Glomerular endothelial cell (primary cell): ENCODE measurements at regions not wholly inside any gene's neighbourhood (a gene's known extent, or its start where the extent isn't known, plus 50 kb on each side); places are given as distances from the start of the nearest gene placed in this dataset.
"Not testable (repeated sequence)": the region's sequence is repeated elsewhere in the genome, so short reads cannot be mapped to it uniquely, and the experiment has no call there.

Experiments
- DNase-seq: peaks from one replicate; pipeline ENCODE4 v3.0.0-alpha.2; 2011; ENCODE audit warnings: low read depth, low spot score; ENCODE audit errors: extremely low read depth

DNA sequence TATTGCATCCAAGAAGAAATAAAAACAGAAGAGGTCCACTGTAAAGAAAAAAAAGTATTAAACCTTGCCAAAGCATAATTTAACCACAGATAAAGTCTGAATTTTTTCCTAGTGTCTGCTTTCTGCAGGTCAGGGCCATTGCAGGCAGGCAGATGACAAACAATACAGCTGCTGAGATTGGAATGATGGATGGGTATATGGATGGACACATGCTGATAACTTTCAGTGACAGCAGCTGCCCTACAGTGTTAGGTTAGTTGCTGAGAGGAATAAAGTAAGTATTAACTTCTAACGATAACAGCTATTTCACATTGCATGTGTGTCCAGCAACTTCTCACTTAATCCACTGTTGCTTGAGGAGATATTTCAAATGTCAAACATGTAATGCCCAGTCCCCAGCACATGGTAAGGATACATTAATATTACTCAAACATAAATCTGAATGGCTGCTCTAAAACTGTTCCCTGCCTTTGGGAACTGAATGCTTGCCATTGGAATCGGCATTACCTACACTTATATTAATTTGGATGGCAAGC lies 515.3 kb downstream of the RMST start:
- DNase-seq = no peak

DNA sequence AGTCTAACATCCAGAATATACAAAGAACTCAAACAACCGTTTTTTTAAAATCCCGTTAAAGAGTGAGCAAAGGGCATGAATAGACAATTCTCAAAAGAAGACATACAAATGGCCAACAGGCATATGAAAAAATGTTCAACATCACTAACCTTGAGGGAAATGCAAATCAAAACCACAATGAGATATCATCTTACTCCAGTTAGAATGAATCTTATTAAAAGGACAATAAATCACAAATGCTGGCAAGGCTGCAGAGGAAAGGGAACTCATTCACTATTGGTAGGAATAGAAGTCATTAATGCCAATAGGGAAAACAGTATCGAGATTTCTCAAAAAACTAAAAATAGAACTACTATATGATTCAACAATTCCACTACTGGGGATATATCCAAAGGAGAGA lies 520.1 kb downstream of the RMST start:
- no peak for DNase-seq

DNA sequence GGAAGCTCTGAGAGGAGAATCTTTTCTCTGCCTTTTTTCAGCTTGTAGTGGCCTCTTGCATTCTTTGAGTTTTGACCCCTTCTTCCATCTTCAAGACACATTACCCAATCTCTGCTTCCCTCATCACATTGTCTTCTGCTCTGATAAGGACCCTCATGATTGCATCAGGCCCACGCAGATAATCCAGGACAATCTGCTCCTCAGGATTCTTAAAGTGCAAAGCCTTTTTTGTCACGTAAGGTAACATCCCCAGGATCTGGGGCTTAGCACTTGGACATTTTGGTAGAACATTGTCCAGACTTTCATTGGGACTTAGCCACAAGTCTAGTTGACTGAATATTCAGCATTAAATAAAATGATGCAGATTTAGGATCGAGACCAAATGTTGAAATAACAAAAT lies 521.2 kb downstream of the RMST start:
- no peak for DNase-seq

DNA sequence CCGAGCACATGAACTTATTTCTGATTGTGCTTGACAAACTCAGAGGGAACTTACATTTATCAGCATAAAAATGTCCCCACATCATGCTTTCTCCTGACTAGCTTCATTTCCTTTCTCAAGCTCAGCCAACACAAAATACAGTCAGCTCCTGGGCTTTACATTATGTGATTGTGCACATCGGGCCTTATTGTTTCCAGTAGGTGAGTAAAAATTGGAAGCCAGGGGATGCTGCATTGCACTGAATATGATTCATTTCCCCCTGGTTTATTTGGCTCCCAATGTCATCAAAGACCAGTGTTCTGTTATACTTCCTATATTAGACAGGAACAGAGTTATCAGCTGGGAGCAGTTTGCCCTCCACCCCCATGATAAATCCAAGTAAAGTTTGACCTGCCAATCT lies 521.8 kb downstream of the RMST start:
- no peak for DNase-seq

DNA sequence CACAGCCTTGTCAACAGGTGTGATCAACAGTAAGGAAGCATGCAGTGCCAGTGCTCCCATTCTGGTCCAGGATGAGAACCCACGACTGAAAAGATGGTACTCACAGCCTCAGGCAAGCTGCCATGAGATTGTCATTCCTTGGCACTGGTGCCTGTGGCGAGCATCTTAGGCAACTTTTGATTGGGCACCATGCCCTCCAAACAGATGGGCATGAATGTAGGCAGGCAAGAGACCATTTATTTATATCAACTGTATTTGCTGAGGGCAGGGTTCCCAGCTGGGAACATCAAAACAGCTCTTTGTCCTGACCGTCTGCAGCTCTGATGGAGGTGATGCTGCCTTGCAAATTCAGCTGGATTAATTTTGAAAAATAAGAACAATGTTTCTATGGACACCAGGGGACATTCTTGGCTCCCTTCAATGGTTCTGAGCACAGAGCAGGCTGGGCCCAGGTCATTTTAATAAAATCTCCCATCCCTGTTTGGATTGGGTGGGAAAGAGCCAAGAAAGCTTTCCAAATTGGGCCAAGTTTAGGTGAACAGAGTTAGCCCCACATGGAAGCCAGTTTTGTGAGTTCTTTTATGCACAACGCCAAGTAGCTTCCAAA lies 522.5 kb downstream of the RMST start:
- no peak for DNase-seq

DNA sequence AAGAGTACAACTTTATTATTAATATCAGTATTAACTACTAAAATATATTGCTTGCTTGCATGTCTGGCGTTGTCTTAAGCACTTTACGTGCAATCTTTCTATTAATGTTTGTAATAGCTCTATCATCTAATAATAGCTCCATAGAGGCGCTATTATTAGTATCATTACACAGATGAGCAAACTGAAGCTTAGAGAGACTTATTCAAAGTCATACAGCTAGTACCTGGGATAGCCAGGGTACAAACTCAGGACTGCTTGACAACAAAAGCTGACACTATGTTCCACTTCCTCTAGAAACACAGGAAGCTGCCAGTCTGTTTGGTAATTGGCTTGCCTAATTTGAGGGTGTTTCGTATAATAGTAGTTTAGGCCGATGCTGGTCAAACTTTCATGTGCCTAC lies 523.2 kb downstream of the RMST start:
- DNase-seq = no peak

DNA sequence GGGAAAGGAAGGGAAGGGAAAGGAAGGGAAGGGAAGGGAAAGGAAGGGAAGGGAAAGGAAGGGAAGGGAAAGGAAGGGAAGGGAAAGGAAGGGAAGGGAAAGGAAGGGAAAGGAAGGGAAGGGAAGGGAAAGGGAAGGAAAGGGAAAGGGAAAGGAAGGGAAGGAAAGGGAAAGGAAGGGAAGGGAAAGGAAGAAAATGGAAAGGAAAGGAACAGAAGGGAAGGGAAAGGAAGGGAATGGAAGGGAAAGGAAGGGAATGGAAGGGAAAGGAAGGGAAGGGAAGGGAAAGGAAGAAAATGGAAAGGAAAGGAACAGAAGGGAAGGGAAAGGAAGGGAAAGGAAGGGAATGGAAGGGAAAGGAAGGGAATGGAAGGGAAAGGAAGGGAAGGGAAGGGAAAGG lies 526.0 kb downstream of the RMST start:
- DNase-seq = not testable (repeated sequence)

DNA sequence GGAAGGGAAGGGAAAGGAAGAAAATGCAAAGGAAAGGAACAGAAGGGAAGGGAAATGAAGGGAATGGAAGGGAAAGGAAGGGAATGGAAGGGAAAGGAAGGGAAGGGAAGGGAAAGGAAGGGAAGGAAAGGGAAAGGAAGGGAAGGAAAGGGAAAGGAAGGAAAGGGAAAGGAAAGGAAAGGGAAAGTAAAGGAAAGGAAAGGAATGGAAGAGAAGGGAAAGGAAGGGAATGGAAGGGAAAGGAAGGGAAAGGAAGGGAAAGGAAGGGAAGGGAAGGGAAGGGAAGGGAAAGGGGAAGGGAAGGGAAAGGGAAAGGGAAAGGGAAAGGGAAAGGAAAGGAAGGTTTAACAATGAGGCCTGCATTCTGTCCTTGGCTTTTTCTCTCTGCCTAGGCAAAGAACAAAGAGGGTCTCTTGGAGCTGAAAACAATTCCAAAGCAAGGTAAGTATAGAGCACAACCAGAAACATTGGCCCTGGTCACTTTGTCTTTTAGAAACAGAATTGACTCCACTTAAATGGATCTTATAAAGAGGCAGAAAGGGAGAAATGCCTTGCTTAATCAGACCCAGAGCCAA lies 525.9 kb upstream of the TMPO start:
- no peak for DNase-seq

DNA sequence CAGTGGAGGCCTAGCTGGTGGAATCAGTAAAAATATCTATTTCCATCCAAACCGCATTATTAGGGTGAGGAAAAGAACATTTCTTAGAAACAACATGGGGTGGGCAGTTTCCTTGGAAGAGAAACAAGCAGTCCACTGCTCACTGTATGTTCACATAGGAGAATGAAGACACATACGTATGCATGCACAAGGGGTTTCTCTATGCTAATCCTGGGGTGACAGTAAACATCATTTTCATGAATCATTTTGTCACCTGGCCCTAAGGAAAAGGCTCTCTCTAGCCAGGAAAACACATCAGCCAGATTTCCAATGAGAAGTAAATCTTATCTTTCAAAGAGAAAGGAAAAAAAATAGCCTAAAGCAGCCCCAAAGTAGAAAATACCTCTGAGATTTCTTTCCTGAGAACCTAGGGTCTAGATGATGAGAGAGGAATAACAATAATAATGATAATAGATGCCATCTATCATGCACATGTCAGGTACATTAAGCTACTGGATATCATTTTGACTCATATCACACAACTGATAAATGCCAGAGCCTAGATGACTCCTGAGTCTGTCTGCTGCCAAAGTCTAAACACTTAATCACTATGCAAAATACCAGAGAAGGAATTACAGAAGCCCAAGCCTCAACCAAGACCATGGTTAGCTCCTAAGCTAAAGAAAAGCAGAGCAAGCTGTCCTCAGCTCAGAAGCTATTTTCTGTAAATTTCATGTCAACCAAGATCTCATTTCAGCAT lies 520.5 kb upstream of the TMPO start:
- DNase-seq = no peak

DNA sequence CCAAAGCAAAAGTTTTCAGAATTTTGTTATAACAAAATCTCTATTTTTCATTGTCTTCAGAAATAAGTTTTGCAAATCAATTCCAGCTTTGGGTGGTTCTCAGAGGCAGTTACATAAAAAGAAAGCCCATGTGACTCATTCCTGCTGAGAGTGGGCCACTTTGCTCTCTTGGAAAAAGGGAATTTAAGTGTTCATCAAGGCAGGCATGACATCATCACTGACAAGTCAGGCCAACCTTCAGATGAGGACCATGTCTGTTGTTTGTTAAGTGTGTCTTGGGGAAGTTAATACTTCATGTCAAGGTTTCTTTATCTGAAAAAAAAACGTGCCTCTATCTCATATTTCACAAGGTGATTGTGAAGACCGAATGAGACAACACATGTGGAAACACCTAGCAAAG lies 519.8 kb upstream of the TMPO start:
- DNase-seq = no peak

DNA sequence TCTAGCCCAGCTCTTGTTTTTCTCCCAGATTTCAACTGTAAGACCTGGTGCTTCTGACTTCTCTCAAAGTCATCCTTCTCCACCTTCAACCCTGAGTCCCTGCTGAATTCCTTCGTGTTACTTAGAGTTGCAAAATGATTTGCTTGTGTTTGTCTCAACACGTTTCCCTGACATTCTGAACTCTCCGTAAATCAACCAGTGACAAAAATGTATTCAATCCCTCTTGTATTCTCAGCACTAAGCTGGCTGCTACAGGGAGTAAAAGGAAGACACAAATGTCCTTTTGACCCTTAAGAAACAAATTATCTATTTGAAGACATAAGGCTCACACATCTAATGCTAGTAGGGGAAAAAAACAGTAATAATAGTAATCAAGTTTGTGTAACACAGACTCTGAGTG lies 514.0 kb upstream of the TMPO start:
- DNase-seq = no peak

DNA sequence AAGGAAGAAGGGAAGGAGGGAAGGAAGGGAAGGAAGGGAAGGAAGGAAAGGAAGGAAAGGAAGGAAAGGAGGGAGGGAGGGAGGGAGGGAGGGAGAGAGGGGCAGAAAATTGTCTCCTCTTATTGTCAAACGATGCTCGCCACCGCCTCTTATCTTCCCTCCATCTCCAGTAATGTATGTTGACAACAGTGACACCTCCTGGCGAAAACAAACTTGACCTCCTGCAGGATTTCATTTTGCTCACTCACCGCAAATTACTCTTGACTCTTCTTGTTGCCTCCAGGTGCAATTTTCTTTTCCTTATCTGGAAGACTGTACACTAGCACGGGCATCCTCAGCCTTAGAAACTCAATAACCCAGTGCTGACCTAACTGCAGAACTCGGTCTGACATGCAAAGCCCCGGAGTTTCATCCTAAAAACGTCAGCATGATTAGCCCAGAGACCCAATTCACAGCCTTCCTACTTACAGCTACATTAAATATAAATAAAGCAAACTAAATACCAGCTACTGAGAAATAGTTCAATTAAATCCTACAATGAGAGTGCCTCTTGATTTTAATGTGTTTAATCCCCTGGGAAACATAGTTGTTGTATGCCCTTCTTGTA lies 512.4 kb upstream of the TMPO start:
- DNase-seq = peak; percentile 4

DNA sequence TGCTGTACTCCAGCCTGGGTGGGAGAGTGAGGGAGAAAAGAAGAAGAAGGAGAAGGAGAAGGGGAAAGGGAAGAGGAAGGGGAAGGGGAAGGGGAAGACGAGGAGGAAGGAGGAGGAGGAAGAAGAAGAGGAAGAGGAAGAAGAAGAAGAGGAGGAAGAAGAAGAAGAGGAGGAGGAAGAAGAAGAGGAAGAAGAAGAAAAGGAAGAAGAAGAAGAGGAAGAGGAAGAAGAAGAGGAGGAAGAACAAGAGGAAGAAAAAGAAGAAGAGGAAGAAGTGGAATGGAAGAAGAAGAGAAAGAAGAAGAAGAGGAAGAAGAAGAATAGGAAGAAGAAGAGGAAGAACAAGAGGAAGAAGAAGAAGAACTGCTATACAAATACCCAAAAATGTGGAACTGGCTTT lies 507.4 kb upstream of the TMPO start:
- no peak for DNase-seq

DNA sequence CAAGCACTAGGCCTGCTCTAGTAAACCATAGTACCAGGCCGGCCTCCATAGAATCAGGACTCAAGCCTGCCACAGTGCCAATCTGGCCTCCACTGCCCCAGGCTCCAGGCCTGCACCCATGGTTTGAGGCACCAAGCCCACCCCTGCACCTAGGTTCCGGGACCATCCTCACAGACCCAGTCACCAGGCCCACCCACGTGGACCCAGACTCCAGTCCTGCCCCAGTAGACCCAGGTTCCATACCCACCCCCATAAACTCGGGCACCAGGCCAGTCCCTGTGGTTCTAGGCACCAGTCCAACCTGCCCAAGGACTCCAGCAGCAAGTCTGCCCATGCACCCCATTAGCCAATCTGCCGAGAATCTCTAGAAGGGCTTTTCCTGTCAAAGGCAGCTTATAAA lies 501.8 kb upstream of the TMPO start:
- no peak for DNase-seq

DNA sequence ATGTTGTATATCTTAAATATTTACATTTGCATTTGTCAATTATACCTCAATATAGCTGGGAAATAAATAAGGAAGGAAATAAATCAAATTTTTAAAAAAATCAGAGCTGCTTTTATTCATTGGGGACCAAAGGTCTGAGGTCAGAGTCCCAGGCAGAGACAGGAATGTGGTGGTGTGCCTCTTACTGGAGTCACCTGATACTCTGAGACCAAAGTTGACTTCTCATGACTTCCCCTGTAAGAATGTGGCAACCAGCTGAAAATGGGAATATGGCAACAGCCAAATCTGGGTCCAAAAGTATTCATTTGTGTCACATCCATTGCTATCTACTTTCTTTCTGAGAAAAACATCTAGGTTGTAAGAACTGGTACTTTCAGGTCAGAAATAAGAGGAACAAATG lies 496.6 kb upstream of the TMPO start:
- no peak for DNase-seq

DNA sequence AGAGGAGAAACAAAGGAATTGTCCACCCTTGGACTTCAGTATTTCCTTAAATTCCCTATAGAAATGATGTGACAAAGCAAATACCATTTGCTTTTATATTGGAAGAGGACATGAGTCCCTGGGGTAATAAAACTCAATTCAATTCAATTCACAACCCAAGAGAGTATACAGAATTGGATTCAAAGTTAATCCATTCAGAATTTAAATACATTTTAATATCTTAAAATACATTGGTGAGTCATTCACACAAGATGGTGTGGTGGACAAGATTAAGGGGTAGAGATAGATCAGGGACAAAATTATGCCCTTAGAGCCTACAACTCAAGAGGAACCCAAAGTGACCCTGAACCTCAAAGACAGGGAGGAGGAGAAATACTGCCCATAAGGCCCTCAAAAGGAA lies 495.0 kb upstream of the TMPO start:
- DNase-seq = no peak

DNA sequence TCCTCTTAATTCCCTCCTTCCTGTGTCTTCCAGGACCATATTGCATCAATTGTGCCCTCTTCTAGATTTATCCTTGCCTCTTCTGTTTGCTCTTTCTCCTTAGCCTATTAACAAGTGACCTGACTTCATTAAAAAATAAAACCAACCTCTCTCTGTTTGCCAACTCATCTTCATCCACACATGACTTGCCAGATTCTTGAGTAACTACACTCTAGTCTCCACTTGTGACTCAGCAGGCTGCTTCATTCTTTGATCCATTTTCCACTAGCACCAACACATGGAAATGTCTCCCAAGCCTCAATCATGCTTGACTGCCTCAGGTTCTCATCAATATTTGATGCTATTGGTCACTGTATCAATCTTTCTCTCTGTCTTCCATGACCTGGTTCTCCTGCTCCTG lies 492.4 kb upstream of the TMPO start:
- no peak for DNase-seq

DNA sequence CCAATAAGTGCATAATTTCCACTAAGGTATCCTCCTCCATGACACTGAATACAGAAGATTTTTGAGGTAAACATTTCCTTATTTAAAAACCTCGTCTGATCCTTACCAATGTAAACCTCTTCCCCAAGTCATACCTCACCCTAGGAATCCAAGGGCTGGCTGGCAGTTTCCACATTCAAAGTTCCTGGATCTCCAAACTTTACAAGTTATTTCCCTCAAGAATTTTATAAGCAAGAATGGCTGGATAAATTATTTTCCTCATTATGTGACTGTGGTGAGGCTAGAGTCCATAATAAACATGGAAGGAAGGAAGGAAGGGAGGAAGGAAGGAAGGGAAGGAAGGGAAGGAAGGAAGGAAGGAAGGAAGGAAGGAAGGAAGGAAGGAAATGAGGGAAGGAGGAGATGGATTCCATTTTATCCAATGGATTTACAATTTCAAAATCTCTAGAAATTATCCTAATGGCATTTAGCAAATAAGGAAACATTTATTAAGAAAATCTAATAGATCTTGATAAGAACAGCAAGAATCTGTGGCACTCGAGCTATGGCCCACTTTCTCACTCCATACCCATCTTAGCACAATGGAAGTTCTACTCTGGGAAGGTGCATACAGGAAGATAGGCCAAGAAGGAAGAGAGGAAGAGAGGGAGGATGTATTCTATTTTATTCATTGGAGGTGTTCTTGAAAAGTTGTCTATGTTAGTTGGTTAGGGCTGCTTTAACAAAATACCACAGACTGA lies 477.8 kb upstream of the TMPO start:
- DNase-seq = no peak

DNA sequence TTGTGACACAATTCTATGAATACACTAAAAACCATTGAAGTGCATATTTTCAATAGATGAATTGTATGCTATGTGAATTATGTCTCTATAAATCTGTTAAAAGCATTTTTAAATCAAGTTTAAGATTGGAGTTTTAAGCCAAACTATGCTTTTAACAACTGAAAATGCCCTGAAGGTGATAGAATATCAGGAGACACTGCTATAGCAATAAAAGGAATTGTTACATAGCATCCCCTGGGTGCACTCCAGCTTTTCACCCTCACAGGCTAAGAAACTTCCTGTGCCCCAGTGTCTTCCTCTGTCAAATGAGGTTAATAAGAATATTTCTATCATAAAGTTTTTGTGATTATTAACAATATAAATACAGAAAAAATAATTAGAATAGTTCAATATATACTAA lies 472.7 kb upstream of the TMPO start:
- DNase-seq = no peak

DNA sequence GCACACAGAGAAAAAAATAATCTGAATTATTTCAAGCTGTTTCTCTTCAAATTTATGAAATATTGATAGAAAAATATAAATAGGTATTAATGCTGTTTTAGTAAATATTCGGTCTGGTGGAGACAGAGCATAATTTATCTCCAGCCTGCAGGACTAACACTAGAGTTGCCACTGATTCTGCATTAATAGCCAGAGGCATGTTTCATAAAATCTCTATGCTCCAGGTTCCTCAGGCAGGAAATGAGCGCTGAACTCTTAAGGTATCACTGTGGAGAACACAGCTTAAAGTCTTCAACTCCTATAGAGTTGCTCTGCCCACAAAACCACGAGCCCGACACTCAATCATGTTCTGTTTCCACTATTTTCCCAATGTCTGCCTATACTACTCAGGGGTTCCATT lies 470.0 kb upstream of the TMPO start:
- no peak for DNase-seq

DNA sequence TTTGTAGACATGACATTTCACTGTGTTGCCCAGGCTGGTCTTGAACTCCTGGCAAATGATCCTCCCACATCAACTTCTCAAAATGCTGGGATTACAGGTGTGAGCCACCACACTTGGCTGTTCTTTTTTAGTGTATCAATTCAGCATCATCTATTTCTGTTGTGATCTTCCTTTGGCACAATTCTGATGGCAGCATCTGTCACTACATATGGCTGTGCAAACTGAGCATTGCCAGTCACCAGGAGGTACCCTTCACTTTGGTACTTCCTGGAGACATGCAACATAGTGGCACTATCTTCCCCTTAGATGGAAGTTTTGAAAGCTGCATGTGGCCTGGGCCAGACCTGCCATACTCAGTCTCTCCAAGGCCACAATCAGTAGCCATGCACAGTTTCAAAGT lies 467.1 kb upstream of the TMPO start:
- DNase-seq = no peak
